Suprapubic skin (tissue), 4 donors: ENCODE measurements at regions not wholly inside any gene's neighbourhood (a gene's known extent, or its start where the extent isn't known, plus 50 kb on each side); places are given as distances from the start of the nearest gene placed in this dataset.

Source experiments
- POLR2A ChIP-seq, 2 donors: fragments of 450-650 bp; IDR thresholded peaks; one replicate each; pipeline ENCODE4 v1.6.1; 2017; ENCODE audit warnings: antibody characterized with exemption in 2 of 2, mild to moderate bottlenecking in 2 of 2, moderate library complexity in 2 of 2
- POLR2AphosphoS5 ChIP-seq, 3 donors: sonication (generic); formaldehyde crosslinking; IDR thresholded peaks; one replicate each; pipeline ENCODE4 v1.6.1; 2017; ENCODE audit warnings: antibody characterized with exemption in 3 of 3
- TF ChIP-seq, protein P1 (sequence below), 2 donors: fragments of 200-600 bp in 1 of 2; fragments of 450-650 bp in 1 of 2; sonication (generic) in 1 of 2; IDR thresholded peaks; one replicate each; pipeline ENCODE4 v1.5.1; 2016 to 2019; ENCODE audit warnings: antibody characterized with exemption in 2 of 2, mild to moderate bottlenecking in 1 of 2, moderate library complexity in 1 of 2

DNA sequence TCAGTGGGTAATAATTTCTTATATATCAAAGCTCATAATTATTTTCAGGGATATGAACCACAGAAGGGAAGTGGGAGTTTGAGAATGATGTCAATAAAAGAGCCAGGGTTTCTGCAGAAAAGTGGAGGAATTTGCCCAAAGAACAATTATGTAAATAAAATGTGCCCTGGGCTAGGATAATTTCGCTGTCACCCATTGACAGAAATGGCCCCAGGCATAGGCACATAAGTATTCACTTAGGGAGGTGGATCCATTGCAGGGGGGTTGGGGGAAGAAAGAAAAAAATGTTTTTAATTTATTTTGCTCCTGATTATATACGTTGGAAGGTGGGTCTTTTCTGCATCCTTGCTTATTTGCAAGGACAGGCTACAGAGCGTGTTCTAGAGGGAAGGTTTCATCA, 135.1 kb upstream of the IRX2 start:
- TF ChIP-seq, protein P1, sequence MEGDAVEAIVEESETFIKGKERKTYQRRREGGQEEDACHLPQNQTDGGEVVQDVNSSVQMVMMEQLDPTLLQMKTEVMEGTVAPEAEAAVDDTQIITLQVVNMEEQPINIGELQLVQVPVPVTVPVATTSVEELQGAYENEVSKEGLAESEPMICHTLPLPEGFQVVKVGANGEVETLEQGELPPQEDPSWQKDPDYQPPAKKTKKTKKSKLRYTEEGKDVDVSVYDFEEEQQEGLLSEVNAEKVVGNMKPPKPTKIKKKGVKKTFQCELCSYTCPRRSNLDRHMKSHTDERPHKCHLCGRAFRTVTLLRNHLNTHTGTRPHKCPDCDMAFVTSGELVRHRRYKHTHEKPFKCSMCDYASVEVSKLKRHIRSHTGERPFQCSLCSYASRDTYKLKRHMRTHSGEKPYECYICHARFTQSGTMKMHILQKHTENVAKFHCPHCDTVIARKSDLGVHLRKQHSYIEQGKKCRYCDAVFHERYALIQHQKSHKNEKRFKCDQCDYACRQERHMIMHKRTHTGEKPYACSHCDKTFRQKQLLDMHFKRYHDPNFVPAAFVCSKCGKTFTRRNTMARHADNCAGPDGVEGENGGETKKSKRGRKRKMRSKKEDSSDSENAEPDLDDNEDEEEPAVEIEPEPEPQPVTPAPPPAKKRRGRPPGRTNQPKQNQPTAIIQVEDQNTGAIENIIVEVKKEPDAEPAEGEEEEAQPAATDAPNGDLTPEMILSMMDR (IDR thresholded peaks at IDR 0.05): no peak
- TF ChIP-seq POLR2A (IDR thresholded peaks at IDR 0.05): no peak
- TF ChIP-seq POLR2AphosphoS5 (IDR thresholded peaks at IDR 0.05): no peak
